Kidney epithelial cell (primary cell): ENCODE measurements at regions not wholly inside any gene's neighbourhood (a gene's known extent, or its start where the extent isn't known, plus 50 kb on each side); places are given as distances from the start of the nearest gene placed in this dataset.
A peak's percentile ranks its signal among the peaks of the same experiment; 100 is the strongest.

ENCODE experiments used
- DNase-seq: peaks from one replicate; pipeline ENCODE4 v3.0.0-alpha.2; 2010; ENCODE audit warnings: low read depth
- H3K27me3 ChIP-seq: 2 replicates; pipeline ENCODE4 v1.6.0; 2011; ENCODE audit warnings: low read length; ENCODE audit not compliant: control insufficient read depth, insufficient read depth
- H3K36me3 ChIP-seq: 2 replicates; pipeline ENCODE4 v1.5.1; 2011; ENCODE audit warnings: low read length; ENCODE audit not compliant: control insufficient read depth, insufficient read depth
- H3K4me3 ChIP-seq: 2 replicates; pipeline ENCODE4 v1.5.1; 2011; ENCODE audit warnings: low read depth, mild to moderate bottlenecking, control low read depth, low read length
- CTCF ChIP-seq: IDR thresholded peaks from 2 replicates; pipeline ENCODE4 v1.5.1; 2011; ENCODE audit warnings: mild to moderate bottlenecking, moderate library complexity, low read length, control low read depth, inconsistent platforms; ENCODE audit not compliant: insufficient read depth, poor library complexity, severe bottlenecking

- DNase-seq = no peak
- Histone ChIP-seq H3K36me3 (no peaks in the 10 kb centered on the region), H3K4me3 (no peak overlapping the region), H3K27me3 (no peaks in the 10 kb centered on the region)
- no peak for TF ChIP-seq CTCF
Observed at GRCh38 chr2:144942516-144943256, 422.8 kb upstream of the ZEB2 start.

- Histone ChIP-seq H3K27me3 (no peaks in the 10 kb centered on the region), H3K36me3 (no peaks in the 10 kb centered on the region), H3K4me3 (no peak overlapping the region)
- TF ChIP-seq CTCF = no peak
- DNase-seq = no peak
Observed at GRCh38 chr2:144941743-144942488, 422.0 kb upstream of the ZEB2 start.

- no peak overlapping the region for H3K4me3 ChIP-seq
- TF ChIP-seq CTCF = no peak
- DNase-seq = no peak
- H3K36me3 ChIP-seq = no peaks in the 10 kb centered on the region
- H3K27me3 ChIP-seq = no peaks in the 10 kb centered on the region
Observed at GRCh38 chr2:144939590-144939989, 419.7 kb upstream of the ZEB2 start.

- no peaks in the 10 kb centered on the region for H3K36me3 ChIP-seq
- peak; percentile 35 for DNase-seq
- no peak for TF ChIP-seq CTCF
- no peak overlapping the region for H3K4me3 ChIP-seq
- H3K27me3 ChIP-seq = no peaks in the 10 kb centered on the region
Observed at GRCh38 chr2:144937910-144938709, 418.2 kb upstream of the ZEB2 start.

GRCh38 chr2:144937066-144937465, 417.1 kb upstream of the ZEB2 start:
- Histone ChIP-seq H3K27me3 (no peaks in the 10 kb centered on the region), H3K4me3 (no peak overlapping the region), H3K36me3 (no peaks in the 10 kb centered on the region)
- no peak for DNase-seq
- no peak for TF ChIP-seq CTCF
